IPS DF 19.7 (cell line): ENCODE measurements at regions not wholly inside any gene's neighbourhood (a gene's known extent, or its start where the extent isn't known, plus 50 kb on each side); places are given as distances from the start of the nearest gene placed in this dataset.
"Not testable (repeated sequence)": the region's sequence is repeated elsewhere in the genome, so short reads cannot be mapped to it uniquely, and the experiment has no call there.

Source experiments
- DNase-seq: peaks from one replicate; pipeline ENCODE4 v3.0.0-alpha.2; 2013; ENCODE audit warnings: low read depth, low spot score

DNA sequence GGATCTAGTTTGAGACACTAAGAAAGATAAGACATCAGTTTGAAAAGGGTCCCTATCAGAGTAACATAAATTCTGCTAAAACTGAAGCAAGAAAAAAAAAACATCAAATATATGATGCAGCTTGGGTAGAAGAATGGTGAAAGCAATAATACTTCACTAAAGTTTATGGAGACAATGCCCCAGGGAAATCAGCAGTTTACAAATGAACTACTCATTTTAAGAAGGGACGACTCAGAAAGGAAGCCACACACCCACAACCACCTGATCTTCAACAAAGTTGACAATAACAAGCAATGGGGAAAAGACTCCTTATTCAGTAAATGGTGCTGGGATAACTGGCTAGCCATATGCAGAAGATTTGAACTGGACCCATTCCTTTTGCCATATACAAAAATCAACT, 143.5 kb downstream of the TPBG start:
- DNase-seq: no peak

DNA sequence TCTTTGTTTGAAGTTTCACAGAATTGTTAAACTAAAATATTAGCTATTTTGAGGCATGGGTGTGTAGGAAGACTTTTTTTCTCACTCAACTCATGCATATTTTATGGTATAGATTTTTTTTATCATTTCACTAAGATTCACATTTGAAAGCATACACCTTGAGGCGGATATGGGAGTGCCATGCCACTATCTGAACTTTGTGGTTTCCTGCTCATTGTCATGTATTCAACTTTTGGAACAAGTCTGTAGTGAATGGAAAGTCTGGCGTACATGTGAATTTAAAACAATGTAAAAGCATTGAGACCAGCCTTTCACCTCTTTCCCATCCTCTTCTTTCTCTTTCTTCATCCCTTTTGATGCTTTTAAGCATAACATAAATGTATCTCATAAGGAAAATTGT, 147.9 kb downstream of the TPBG start:
- DNase-seq: no peak

DNA sequence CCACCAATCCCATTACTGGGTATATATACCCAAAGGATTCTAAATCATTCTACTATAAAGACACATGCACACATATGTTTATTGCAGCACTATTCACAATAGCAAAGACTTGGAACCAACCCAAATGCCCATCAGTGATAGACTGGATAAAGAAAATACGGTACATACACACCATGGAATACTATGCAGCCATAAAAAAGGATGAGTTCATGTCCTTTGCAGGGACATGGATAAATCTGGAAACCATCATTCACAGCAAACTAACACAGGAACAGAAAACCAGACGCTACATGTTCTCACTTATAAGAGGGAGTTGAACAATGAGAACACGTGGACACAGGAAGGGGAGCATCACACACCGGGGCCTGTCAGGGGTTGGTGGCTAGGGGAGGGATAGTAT, 154.3 kb downstream of the TPBG start:
- not testable (repeated sequence) for DNase-seq

DNA sequence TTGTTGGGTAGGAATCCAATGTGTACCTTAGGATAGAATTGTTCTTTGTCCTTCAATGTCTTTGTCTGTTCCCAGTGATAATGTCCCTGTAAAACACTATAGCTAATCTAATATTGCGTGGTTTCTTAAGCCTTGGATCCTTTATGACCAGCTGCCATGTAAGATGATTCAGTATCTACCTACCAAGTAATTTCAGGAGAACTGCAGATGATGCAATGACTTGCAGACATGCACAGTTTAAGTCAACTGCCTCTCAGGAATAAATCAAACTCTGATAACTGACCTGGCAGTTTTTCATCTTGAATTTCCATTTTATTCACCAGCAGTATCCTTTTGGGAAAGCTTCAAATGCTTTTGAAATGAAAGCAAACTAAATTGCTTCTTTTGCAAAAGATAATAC, 157.8 kb downstream of the TPBG start:
- no peak for DNase-seq

DNA sequence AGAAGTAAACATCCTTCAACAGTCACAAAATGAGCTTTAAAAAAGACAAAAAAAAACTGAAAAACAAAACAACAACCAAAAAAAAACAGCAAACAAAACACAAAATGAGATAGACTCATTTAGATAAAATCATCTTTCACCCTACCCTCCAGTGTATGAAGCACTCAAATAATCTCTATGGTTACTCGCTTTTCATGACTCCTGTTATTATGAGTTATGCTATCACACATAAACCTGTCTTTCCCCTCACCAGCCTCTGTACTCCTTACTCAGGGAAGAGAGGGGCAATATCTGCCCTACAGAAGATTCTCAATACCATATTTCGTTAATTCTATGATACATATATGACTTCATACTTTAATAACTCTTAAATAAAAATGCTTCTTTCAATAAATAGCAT, 158.2 kb downstream of the TPBG start:
- no peak for DNase-seq

DNA sequence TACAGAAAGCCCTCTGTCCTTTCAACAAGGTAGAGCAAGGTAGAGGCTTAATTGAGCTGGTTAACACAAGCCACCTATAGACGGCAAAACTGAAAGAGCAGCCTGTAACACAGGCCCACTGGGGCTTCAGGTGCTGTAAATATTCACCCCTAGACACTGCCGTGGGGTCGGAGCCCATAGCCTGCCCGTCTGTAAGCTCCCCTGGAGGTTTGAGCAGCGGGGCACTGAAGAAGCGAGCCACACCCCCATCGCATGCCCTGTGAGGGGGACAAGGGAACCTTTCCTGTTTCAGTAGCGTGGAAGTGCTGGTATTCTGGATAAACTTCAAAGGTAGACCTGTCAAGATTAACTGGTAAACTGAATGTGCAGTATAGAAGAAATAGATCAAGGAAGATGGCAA, 160.4 kb downstream of the TPBG start:
- DNase-seq: no peak

DNA sequence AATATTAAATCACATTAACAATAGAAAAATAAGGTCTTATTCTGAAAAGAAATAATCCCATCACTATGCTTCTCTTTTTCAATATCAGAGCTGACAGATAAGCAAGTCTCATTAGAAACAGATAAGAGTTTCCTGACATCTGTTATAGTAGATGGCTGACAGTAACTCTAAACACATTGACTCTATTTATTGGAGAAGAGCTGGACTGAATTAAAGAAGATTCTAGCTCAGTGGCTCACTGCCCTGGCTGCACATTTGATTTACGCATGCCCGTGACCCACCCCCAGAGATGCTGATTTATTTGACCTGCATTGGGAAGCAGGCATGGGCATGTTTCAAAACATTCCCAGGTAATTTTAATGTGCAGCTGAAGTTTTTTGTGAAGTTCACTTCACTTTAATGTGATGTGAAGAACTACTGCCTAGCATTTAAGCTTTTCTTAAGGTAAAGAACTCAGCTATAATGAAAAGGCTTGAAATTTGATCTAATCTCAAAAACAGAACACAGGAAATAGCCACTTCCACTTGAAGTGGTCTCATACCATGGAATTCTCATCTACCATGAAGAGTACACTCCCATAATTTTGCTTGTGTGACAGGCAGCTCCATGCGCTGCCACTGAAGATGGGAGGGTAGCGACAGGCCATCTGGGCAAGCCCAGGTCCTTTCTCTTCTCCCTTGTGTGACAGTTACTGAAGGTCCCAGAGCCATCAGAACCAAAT, 162.3 kb downstream of the TPBG start:
- DNase-seq: no peak

DNA sequence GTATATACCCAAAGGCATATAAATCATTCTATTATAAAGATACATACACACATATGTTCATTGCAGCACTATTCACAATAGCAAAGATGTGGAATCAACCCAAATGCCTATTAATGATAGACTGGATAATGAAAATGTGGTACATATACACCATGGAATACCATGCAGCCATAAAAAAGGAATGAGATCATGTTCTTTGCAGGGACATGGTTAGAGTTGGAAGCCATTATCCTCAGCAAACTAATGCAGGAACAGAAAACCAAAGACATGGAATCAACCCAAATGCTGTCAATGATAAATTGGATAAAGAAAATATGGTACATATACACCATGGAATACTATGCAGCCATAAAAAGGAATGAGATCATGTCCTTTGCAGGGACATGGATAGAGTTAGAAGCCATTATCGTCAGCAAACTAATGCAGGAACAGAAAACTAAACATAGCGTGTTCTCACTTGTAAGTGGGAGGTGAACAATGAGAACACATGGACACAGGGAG, 166.4 kb downstream of the TPBG start:
- not testable (repeated sequence) for DNase-seq

DNA sequence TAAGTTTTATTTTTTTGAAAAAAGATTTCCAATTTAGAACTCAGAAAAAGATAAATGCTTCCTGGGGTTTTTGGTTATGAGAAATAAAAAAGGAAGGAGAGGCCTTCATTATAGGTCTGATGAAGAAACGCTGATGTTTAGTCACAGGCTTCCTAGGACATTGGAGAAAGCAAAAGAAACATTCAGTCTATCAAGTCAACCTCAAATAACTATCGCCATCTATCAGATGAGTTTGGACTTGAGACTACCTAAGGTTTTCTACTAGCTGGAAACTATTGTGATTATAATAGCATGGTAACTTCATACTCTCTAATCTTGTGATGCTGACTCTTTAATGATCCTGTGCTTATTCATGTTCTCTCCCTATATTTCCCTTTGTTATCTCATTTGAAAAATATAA, 171.3 kb downstream of the TPBG start:
- no peak for DNase-seq

DNA sequence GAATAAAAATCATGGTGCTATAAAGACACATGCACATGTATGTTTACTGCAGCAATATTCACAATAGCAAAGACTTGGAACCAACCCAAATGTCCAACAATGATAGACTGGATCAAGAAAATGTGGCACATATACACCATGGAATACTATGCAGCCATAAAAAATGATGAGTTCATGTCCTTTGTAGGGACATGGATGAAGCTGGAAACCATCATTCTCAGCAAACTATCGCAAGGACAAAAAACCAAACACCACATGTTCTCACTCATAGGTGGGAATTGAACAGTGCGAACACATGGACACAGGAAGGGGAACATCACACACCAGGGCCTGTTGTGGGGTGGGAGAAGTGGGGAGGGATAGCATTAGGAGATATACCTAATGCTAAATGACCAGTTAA, 185.9 kb downstream of the TPBG start:
- DNase-seq: not testable (repeated sequence)

DNA sequence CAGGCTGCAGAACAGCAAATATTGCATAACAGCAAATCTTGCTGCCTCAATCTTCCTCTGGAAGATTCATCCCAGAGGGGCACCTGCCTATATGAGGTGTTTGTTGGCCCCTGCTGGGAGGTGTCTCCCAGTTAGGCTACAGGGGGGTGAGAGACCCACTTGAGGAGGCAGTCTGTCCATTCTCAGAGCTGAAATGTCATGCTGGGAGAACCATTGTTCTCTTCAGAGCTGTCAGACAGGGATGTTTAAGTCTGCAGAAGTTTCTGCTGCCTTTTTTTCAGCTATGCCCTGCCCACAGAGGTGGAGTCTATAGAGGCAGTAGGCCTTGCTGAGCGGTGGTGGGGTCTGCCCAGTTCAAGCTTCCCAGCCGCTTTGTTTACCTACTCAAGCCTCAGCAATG, 187.7 kb downstream of the TPBG start:
- not testable (repeated sequence) for DNase-seq

DNA sequence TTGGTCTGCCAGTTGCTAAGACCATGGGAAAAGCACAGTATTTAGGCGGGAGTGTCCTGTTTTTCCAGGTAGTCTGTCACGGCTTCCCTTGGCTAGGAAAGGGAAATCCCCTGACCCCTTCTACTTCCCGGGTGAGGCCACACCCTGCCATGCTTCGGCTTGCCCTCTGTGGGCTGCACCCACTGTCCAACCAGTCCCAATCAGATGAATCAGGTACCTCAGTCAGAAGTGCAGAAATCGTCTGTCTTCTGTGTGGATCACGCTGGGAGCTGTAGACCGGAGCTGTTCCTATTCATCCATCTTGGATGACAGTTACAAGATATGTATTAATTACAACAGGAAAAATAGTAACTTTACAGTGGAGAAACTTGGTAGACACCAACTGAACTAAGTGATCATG, 188.2 kb downstream of the TPBG start:
- no peak for DNase-seq

DNA sequence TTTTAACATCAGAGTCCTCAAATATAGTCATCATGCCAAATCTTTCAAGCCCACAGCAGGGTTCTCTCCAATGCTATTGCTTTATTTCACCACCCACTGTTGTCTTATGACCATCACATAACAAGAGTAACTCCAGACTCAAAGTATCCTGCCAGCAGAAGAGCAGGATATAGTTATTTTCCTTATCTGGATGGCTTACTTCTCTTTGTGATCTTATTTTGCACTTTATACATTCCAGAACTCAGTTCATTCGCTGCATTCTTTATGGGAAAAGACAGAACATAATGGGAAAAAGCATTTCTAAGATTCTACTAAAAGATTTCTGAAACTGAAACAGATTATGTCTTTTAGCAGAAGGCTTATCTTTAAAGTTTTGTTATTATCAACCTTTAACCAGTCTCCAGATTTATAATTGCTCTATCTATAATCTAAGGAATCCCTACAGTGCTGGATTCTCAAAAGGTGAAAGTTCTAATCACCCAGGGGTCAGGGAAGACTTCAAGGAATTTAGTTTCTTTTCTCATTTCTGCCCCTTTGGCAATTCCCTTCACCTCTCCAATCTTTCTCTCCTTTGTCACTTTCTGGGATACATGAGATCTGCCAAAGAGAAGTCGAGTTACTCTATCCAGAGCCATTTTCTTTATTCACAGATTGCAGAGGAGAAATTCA, 190.4 kb downstream of the TPBG start:
- DNase-seq: no peak

DNA sequence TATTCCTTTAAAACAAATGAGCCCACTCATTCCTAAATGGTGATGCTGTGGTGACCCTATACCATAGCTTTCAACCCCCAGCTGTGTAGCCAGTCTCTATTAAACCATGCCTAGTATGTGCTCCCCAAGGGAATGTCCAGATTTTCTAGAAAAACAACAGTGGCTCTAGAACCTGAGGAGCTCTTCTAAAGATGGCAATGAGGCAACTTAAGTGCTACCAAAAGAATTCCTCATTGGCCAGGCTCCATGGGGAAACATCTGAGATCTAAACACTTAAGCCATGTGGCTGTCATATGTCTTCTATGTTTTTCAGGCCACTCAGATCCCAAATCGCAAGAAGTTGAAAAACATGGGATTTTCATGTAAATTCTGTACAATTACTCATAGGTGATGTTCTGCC, 191.0 kb downstream of the TPBG start:
- no peak for DNase-seq

DNA sequence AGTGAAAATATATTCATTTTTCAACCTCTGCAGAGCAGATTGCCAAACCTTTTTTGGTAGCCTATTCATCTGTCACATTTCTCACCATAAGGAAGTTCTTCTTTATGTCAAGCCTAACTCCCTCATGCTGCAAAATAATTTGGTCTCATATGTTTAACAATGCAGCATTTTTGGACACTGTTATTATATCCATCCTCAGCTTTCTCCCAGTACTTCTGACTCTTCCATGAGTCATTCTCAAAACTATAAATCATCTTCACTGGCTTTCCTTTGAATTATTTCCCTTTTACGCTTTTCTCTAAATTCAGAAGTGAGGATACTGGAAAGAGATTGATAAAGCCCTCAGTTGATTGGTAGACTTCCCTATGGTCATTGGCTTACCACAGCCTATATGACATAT, 192.2 kb downstream of the TPBG start:
- no peak for DNase-seq

DNA sequence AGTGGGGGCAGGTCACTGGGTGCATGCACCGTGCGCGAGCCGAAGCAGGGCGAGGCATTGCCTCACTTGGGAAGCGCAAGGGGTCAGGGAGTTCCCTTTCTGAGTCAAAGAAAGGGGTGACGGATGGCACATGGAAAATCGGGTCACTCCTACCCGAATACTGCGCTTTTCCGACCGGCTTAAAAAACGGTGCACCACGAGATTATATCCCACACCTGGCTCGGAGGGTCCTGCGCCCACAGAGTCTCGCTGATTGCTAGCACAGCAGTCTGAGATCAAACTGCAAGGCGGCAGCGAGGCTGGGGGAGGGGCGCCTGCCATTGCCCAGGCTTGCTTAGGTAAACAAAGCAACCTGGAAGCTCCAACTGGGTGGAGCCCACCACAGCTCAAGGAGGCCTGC, 194.9 kb downstream of the TPBG start:
- not testable (repeated sequence) for DNase-seq

DNA sequence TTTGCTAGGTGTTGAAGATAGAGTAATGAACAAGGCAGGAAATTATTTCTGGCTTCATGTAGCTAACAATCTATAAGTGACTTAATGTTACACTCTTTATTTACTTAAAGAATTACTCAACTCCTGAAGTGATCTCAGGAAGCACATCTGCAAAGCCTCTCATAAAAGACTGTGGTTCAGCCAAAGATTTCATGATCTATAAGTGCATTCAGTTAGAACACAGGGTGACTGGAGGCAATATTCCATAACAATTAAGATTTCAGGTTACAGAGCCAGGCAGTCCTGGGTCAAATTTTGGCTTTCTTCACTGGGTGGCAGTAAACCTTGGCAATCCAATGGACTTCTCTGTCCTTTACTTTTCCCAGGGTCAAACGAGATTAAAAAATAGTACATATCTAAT, 204.0 kb downstream of the TPBG start:
- DNase-seq: no peak

DNA sequence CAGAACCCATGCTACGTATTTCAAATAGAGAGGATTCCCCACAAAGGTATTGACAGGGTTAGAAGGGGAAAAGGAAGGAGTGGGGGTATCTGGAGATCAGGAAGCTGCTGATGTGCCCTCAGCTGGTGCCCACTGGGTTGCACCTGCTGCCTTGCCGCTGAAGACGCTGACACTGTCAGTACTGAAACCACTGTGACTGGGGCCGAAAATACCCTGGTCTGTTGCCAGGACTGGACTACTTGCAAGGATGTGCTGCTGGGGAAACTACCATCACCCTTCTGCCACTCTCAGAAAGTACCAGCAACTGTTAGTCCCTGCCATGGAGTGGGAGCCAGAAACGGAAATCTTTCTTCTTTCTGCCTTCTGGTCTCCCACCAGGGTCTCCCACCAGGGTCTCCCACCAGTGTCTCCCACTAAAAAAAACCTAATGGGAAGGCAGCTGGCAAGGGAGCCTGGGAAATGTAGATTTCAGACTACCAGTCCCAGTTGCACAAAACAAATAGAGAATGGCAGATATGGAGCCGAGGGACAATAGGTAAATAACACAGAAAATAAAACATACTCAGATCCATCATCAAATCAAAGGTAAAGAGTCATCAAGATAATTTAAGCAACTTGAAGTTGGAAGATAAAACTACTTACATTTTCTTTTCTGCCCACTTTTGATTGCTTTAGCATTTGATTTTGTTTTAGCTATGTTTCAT, 204.8 kb downstream of the TPBG start:
- no peak for DNase-seq

DNA sequence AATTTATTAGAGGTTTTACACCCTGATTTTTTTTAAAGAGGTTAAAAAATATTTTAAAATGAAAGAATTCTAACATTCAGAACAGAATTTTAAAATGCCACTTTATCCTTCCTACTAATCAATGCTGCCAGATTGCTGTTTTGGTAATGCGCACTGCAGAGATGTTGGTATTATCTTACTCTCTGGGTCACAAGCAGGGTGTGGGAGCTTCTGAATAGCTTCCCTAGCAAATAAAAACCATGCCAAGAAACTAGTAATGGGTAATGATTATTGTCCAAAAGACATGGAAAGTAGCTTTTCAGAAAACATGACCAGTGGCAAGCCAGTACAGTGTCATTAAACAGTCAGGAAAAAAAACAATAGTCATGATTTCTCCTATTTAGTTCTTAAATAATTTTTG, 205.4 kb downstream of the TPBG start:
- no peak for DNase-seq

DNA sequence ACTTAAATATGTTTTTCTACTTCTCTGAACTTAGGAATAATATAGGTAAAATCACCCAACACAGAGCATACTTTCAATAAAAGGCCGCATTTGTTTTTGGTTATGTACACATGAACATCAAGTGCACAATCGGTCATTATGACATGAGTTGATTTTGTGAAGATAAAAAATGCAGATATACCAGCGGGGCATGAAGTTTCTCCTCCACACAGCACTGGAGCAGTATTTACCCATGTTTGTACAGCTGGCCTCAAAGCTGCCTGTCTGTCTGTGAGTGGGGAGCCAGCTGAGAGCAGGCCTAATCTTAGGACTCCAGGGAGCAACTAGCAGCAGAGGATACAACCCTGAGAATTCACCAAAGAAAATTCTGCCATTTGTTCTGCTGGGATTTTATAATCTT, 206.5 kb downstream of the TPBG start:
- no peak for DNase-seq

DNA sequence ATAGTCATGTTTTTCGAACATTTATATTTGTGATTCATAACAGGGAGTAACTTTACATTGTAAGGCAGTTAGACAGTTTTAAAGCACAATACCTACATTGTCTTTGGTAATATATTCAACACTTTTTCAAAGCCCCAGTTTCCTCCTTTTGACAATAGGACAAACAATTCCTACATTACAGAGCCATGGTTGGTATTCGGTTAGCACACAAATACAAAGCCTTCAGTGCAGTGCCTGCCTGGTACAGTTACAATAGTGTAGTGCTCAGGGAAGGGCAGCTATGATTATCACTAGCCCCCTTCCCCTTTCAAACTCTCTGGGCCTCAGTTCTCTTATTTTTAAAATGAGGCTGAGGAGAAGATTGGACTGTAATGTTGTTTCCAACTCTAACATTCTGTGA, 207.8 kb downstream of the TPBG start:
- DNase-seq: no peak

DNA sequence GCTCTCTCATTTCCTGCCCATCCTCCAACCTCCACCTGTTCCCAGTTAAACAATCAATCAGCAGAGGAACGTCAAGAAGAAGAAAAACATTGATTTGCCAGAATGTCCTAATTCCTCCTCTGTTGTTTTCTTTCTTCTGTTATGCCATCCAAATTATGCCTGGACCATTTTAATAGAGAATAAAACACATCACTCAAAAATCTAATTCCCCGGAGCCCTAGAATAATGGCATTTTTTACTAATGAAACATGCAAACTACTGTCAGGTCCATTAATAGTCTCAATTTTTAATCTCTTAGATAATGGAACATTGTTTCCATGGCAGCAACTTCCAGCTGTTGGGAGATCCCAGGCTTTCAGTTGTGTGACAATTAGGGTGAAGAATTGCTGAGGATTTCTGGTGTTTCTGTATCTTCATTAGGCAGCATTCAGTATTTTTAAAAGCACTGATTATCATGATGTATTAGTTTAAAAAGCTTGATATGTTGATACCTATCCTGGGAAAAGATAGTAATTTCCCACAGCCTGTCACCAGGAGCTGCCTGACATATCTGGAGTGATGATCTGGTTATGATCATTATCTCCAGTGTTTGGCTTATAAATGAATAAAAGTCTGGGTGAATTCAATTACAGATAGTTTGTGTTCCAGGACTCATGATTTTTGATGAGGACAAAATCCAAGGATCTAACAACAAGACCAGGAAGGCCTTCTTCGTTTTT, 209.8 kb downstream of the TPBG start:
- no peak for DNase-seq
